Right lobe of liver (tissue), 6 donors: ENCODE measurements at regions not wholly inside any gene's neighbourhood (a gene's known extent, or its start where the extent isn't known, plus 50 kb on each side); places are given as distances from the start of the nearest gene placed in this dataset.
A peak's percentile ranks its signal among the peaks of the same experiment; 100 is the strongest.

ENCODE experiments used
- ATAC-seq, 4 donors: fragments of 200-7000 bp; cut with Tn5 transposase; one replicate each; pipeline ENCODE4 v1.9.1; 2020; ENCODE audit warnings: mild to moderate bottlenecking in 4 of 4, moderate library complexity in 4 of 4
- DNase-seq, 3 donors: peaks; one replicate each; pipeline ENCODE4 v3.0.0-alpha.2; 2020
- H3K27ac ChIP-seq, 3 donors: fragments of 200-600 bp; one replicate each; pipeline ENCODE4 v1.8.0; 2022
- H3K27me3 ChIP-seq, 2 donors: fragments of 200-600 bp; one replicate each; pipeline ENCODE4 v1.8.0; 2022
- H3K36me3 ChIP-seq, 4 donors: fragments of 200-600 bp; sonication (generic) in 1 of 4; one replicate each; pipeline versions ENCODE4 v1.5.1 to v1.8.0; 2017 to 2022; ENCODE audit warnings: control low read depth in 1 of 4
- H3K4me1 ChIP-seq, 4 donors: fragments of 200-600 bp; sonication (generic) in 1 of 4; one replicate each; pipeline versions ENCODE4 v1.5.1 to v1.8.0; 2017 to 2022; ENCODE audit warnings: control low read depth in 1 of 4
- H3K4me3 ChIP-seq, 3 donors: fragments of 200-600 bp; one replicate each; pipeline ENCODE4 v1.8.0; 2022
- H3K9me3 ChIP-seq, 4 donors: fragments of 200-600 bp; sonication (generic) in 1 of 4; one replicate each; pipeline versions ENCODE4 v1.5.1 to v1.8.0; 2017 to 2022; ENCODE audit warnings: control low read depth in 1 of 4
- CTCF ChIP-seq, 4 donors: fragments of 200-600 bp in 3 of 4; fragments of 450-650 bp in 1 of 4; IDR thresholded peaks; one replicate each; pipeline versions ENCODE4 v1.5.1 to v1.8.0; 2016 to 2022; ENCODE audit warnings: antibody characterized with exemption in 4 of 4, mild to moderate bottlenecking in 2 of 4
- POLR2A ChIP-seq: fragments of 450-650 bp; IDR thresholded peaks from one replicate; pipeline ENCODE4 v1.6.1; 2017; ENCODE audit warnings: antibody characterized with exemption, mild to moderate bottlenecking
- WGBS: methylation state at CpG from one replicate; pipeline ENCODE4 v1.1.6; 2018; ENCODE audit warnings: low coverage, low lambda C conversion rate; ENCODE audit not compliant: insufficient coverage; ENCODE audit errors: missing lambda C conversion rate; 5-methylcytosine and 5-hydroxymethylcytosine counted together
- intact Hi-C, 2 donors: fragments of 100-400 bp; cut with DNase I; formaldehyde crosslinking; loops; one replicate each; pipeline versions ENCODE4 v1.11.2 to v1.14.1; 2022
- donor health status: DM: no; HTN: yes; CAD: no.
- donor health status: DM: no; HTN: no; CAD: no.
- donor health status: DM: no; HTN: no; CAD: no.
- donor health status: DM: no; HTN: yes; CAD: no.
- donor health status: DM: no; HTN: yes; CAD: no.

- H3K9me3 ChIP-seq = no peaks in the 10 kb centered on the region
- H3K27me3 ChIP-seq = no peaks in the 10 kb centered on the region
- no peak overlapping the region for H3K4me3 ChIP-seq
- no peak for TF ChIP-seq CTCF (IDR thresholded peaks at IDR 0.05)
- TF ChIP-seq POLR2A = no peak
- intact Hi-C loops = no loop called here
- no peaks in the 10 kb centered on the region for H3K36me3 ChIP-seq
- DNase-seq (no peak), ATAC-seq (no peak)
- no peak overlapping the region for H3K27ac ChIP-seq
- WGBS = 58% methylated on average over 2 of the region's 2 CpGs
- H3K4me1 ChIP-seq = peaks cover 0 to 7% (median 0%) of the 10 kb centered on the region in 4 donors
Observed at GRCh38 chr14:58760121-58760520, 122.4 kb downstream of the DACT1 start.

DNA sequence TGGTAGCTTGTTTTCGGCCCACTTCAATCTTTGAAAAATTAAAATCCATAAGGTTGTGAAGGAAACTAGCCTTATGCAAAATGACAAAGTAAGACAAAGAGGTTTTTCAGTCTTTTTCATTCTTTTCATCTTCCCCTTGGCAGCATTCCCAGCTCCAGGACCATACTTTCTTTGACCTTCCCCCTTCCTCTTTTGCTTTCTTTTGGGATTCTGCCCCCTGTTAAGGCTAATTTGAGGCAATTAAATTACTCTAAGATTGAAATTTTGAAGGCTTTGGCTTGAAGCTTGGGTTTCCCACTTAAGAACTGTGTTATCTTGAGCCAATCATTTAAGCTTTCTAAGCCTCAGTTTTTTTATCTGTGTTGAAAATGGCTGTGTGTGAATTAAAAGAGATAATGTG is 124.9 kb downstream of the DACT1 start:
- H3K9me3 ChIP-seq = no peaks in the 10 kb centered on the region
- TF ChIP-seq CTCF (IDR thresholded peaks at IDR 0.05) (no peak), POLR2A (no peak)
- no peaks in the 10 kb centered on the region for H3K36me3 ChIP-seq
- H3K27me3 ChIP-seq = no peaks in the 10 kb centered on the region
- ATAC-seq = no peak
- H3K4me3 ChIP-seq = no peak overlapping the region
- H3K4me1 ChIP-seq = no peaks in the 10 kb centered on the region
- no peak overlapping the region for H3K27ac ChIP-seq
- WGBS = 93% methylated on average over 1 of the region's 1 CpG
- DNase-seq = no peak
- intact Hi-C loops = no loop called here

GRCh38 chr14:58763210-58763609 is 125.4 kb downstream of the DACT1 start:
- 85% methylated on average over 3 of the region's 4 CpGs for WGBS
- DNase-seq (no peak), ATAC-seq (no peak)
- Histone ChIP-seq H3K4me3 (no peak overlapping the region), H3K27me3 (no peaks in the 10 kb centered on the region), H3K36me3 (no peaks in the 10 kb centered on the region), H3K27ac (no peak overlapping the region), H3K9me3 (no peaks in the 10 kb centered on the region), H3K4me1 (no peaks in the 10 kb centered on the region)
- intact Hi-C loops = no loop called here
- TF ChIP-seq CTCF (IDR thresholded peaks at IDR 0.05) (no peak), POLR2A (no peak)

- Histone ChIP-seq H3K27ac (no peak overlapping the region), H3K36me3 (no peaks in the 10 kb centered on the region), H3K27me3 (no peaks in the 10 kb centered on the region), H3K4me1 (no peaks in the 10 kb centered on the region), H3K9me3 (no peaks in the 10 kb centered on the region), H3K4me3 (no peak overlapping the region)
- no peak for TF ChIP-seq CTCF (IDR thresholded peaks at IDR 0.05)
- TF ChIP-seq POLR2A = no peak
- DNase-seq (no peak), ATAC-seq (peak in 1 of 4 donors; percentile 35)
- intact Hi-C loops = no loop called here
- WGBS = 73% methylated on average over 9 of the region's 12 CpGs
Observed at GRCh38 chr14:58765418-58765831, 127.7 kb downstream of the DACT1 start.

DNA sequence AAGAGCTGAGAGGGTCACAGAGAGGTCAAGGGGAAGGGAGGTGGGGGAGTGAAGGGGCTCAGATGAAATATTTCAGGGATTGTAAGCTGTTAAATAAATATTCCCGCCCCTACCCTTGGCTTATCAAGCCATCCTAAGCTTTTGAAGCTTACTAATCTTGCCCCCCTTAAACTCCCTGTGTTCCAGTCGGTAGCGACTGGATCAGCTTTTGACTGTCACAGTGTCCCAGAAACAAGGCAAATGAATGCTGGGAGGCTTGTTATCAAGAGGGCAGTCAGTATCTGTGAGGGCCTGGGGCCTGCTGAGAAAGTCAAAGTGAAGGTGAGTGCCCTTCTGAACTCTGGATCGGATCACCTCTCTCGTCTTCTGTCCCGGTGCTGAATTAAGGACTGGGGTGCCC is 128.1 kb downstream of the DACT1 start:
- TF ChIP-seq POLR2A (no peak), CTCF (IDR thresholded peaks at IDR 0.05) (no peak)
- H3K36me3 ChIP-seq = no peaks in the 10 kb centered on the region
- no peaks in the 10 kb centered on the region for H3K27me3 ChIP-seq
- intact Hi-C loops = no loop called here
- H3K27ac ChIP-seq = no peak overlapping the region
- no peak for ATAC-seq
- no peak overlapping the region for H3K4me3 ChIP-seq
- no peak for DNase-seq
- peaks cover 0 to under 1% (median 0%) of the 10 kb centered on the region in 4 donors for H3K4me1 ChIP-seq
- no peaks in the 10 kb centered on the region for H3K9me3 ChIP-seq
- WGBS = 66% methylated on average over 6 of the region's 6 CpGs
